K562 (cell line): ENCODE measurements at regions not wholly inside any gene's neighbourhood (a gene's known extent, or its start where the extent isn't known, plus 50 kb on each side); places are given as distances from the start of the nearest gene placed in this dataset.
A peak's percentile ranks its signal among the peaks of the same experiment; 100 is the strongest.

Source experiments
- ATAC-seq: fragments of 200-7000 bp; cut with Tn5 transposase; 3 replicates; pipeline ENCODE4 v1.9.1; 2020; ENCODE audit warnings: moderate library complexity
- BruUV-seq: library from RNA; stranded (reverse); fragments of 400-500 nt; replicated peaks from 2 replicates; lab custom pipeline; 2021; lab: Mats Ljungman, UMichigan
- CTCF ChIA-PET: fragments of 300-600 bp; formaldehyde crosslinking; extraction: SDS; loops from one replicate; lab custom pipeline; 2021; ENCODE audit warnings: low intra/inter-chr PET ratio; lab: Yijun Ruan, JAX
- POLR2A ChIA-PET: fragments of 300-600, 350-650 bp; sonication (Branson Sonifier 250); formaldehyde crosslinking; extraction: SDS; loops from one replicate; lab custom pipeline; 2021; ENCODE audit warnings: antibody characterized with exemption, inconsistent platforms; lab: Yijun Ruan, JAX
- DNase-seq, 4 experiments: peaks; one replicate each; pipeline versions ENCODE4 v3.0.0 to v3.0.0-alpha.2; 2011 to 2018; ENCODE audit warnings: low spot score in 3 of 4, mixed read lengths in 3 of 4; ENCODE audit errors: extremely low read depth in 1 of 4
- FAIRE-seq: peaks from 2 replicates; lab custom pipeline; 2011; peaks lifted over from hg19 to GRCh38; lab: Jason Lieb, UNC
- H2AFZ ChIP-seq: 2 replicates; pipeline ENCODE4 v1.6.0; 2011; ENCODE audit warnings: low read depth, low read length, control low read depth, inconsistent platforms
- H3K27ac ChIP-seq: fragments of 200-600 bp; 3 replicates; pipeline ENCODE4 v1.8.0; 2011; ENCODE audit warnings: low read depth, mild to moderate bottlenecking, control low read depth, inconsistent platforms, low read length, moderate library complexity, mixed read lengths; ENCODE audit errors: extremely low read depth
- H3K27me3 ChIP-seq, 2 experiments: fragments of 300-600 bp in 1 of 2; 2 replicates in 1 of 2; 3 replicates in 1 of 2; pipeline versions ENCODE4 v1.6.0 to v1.8.0; 2011; ENCODE audit warnings: inconsistent platforms in 2 of 2, low read length in 2 of 2, mild to moderate bottlenecking in 1 of 2, mixed read lengths in 1 of 2, moderate library complexity in 1 of 2; ENCODE audit not compliant: control insufficient read depth in 2 of 2, insufficient read depth in 2 of 2
- H3K36me3 ChIP-seq: fragments of 300-600 bp; 3 replicates; pipeline ENCODE4 v1.8.0; 2011; ENCODE audit warnings: mild to moderate bottlenecking, low read length, inconsistent platforms; ENCODE audit not compliant: control insufficient read depth, insufficient read depth
- H3K4me1 ChIP-seq, 2 experiments: fragments of 200-600 bp in 1 of 2; replicated peaks in 1 of 2; 2 replicates in 1 of 2; 3 replicates in 1 of 2; pipeline versions ENCODE4 v1.5.1 to v1.8.0; 2011; ENCODE audit warnings: inconsistent platforms in 2 of 2, low read length in 2 of 2, mild to moderate bottlenecking in 1 of 2, mixed read lengths in 1 of 2, moderate library complexity in 1 of 2; ENCODE audit not compliant: control insufficient read depth in 2 of 2, insufficient read depth in 2 of 2
- H3K4me2 ChIP-seq: 2 replicates; pipeline ENCODE4 v1.6.1; 2011; ENCODE audit warnings: low read length, control low read depth, inconsistent platforms, mixed read lengths; ENCODE audit not compliant: insufficient read depth
- H3K4me3 ChIP-seq: fragments of 200-600 bp; sonication (generic), shearing (Covaris generic); 2 replicates; pipeline ENCODE4 v1.5.1; 2016; ENCODE audit warnings: control low read depth, inconsistent platforms
- H3K79me2 ChIP-seq: fragments of 200-600 bp; 3 replicates; pipeline ENCODE4 v1.8.0; 2011; ENCODE audit warnings: low read length, inconsistent platforms; ENCODE audit not compliant: control insufficient read depth, insufficient read depth
- H3K9ac ChIP-seq, 2 experiments: 2 replicates each; pipeline versions ENCODE4 v1.6.0 to v1.6.1; 2011; ENCODE audit warnings: low read depth in 2 of 2, low read length in 2 of 2, control low read depth in 1 of 2, inconsistent platforms in 1 of 2, mild to moderate bottlenecking in 1 of 2, mixed read lengths in 1 of 2; ENCODE audit not compliant: insufficient read depth in 1 of 2
- H3K9me1 ChIP-seq: one replicate; pipeline ENCODE4 v1.6.0; 2011; ENCODE audit warnings: inconsistent platforms, mild to moderate bottlenecking, low read length, moderate library complexity; ENCODE audit not compliant: control insufficient read depth, insufficient read depth
- H3K9me3 ChIP-seq: replicated peaks from 2 replicates; pipeline ENCODE4 v1.5.1; 2011; ENCODE audit warnings: low read depth, low read length, inconsistent platforms; ENCODE audit not compliant: control insufficient read depth, insufficient read depth
- H4K20me1 ChIP-seq: replicated peaks from 2 replicates; pipeline ENCODE4 v1.6.1; 2011; ENCODE audit warnings: low read length, inconsistent platforms, mixed read lengths; ENCODE audit not compliant: control insufficient read depth, insufficient read depth
- DIDO1 ChIP-seq: fragments of 450-650 bp; IDR thresholded peaks from 2 replicates; pipeline ENCODE4 v1.6.1; 2016; ENCODE audit warnings: low read depth, missing biosample characterization, missing genetic modification characterization
- WGBS: fragments of 100-300 bp; shearing (Covaris generic); methylation state at CpG from one replicate; pipeline ENCODE4 v1.1.6; 2016; ENCODE audit warnings: low coverage, mixed read lengths; ENCODE audit not compliant: insufficient coverage; ENCODE audit errors: missing lambda C conversion rate; 5-methylcytosine and 5-hydroxymethylcytosine counted together
- in situ Hi-C: fragments of 300-500 bp; cut with MboI; formaldehyde crosslinking; loops from 4 replicates; pipeline ENCODE4 v1.15.0; 2018; ENCODE audit warnings: inconsistent platforms, mixed read lengths
- intact Hi-C: fragments of 100-400 bp; cut with micrococcal nuclease; formaldehyde crosslinking; loops from 2 replicates; pipeline ENCODE4 v1.14.2; 2022
- TF ChIP-seq, protein P1 (sequence below), 2 experiments: fragments of 450-650 bp in 1 of 2; sonication (generic) in 1 of 2; formaldehyde crosslinking in 1 of 2; IDR thresholded peaks; 2 replicates each; pipeline versions ENCODE4 v1.7.1 to v1.9.0; 2016 to 2022; ENCODE audit warnings: inconsistent platforms in 1 of 2, mild to moderate bottlenecking in 1 of 2, missing genetic modification reagents in 1 of 2

DNA sequence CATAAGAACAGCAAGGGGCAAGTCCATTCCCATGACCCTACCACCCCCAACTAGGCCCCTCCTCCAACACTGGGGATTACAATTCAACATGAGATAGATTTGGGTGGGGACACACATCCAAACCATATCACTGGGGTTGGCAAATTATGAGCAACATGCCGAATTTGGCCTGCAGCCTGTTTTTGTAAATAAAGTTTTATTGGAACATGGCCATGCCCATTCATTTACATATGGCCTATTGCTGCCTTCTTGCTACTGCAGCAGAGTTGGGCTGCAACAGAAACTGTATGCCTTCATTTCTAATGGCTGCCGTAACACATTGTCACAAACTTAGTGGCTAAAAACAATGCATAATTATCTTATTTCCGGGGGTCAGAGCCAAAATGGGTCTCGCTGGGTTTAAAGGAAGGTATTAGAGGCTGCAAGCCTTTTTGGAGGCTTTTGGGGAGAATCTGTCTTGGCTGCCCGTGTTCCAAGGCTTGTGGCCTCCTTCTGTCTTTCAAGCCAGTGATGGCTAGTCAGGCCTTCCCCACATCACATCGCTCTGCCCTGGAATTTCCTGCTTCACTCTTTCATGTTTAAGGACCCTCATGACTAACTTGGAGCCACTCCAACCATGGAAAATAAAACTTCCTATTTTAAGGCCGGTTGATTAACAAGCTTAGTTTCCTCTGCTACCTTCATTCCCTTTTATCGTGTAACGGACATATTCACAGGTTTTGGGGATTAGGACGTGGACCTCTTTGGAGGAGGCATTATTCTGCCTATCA lies 428.5 kb upstream of the PROK2 start:
- Histone ChIP-seq H3K4me2 (no peak overlapping the region), H3K27me3 (no peaks in the 10 kb centered on the region), H3K79me2 (no peaks in the 10 kb centered on the region), H3K4me3 (no peak overlapping the region), H3K9me3 (no peaks in the 10 kb centered on the region), H4K20me1 (no peaks in the 10 kb centered on the region), H2AFZ (peak overlapping the region; percentile 95), H3K9ac (no peak overlapping the region), H3K36me3 (no peaks in the 10 kb centered on the region), H3K27ac (peak overlapping the region; percentile 49; the same call in 2 of the 3 replicates)
- BruUV-seq: no TSS peak
- in situ Hi-C loops: no loop called here
- WGBS: 76% methylated on average over 9 of the region's 10 CpGs
- CTCF ChIA-PET: no interaction called here
- POLR2A ChIA-PET: interaction anchor here (0.8 to 1.2 kb wide), 2 partner anchors 11 to 67 kb away, joined by 3 read pairs; no protein-coding TSS in a partner anchor
- no peak for ATAC-seq
- intact Hi-C loops: no loop called here
- DNase-seq: no peak
- no peak for FAIRE-seq
- no peak for TF ChIP-seq DIDO1 (tag)
- TF ChIP-seq, protein P1, sequence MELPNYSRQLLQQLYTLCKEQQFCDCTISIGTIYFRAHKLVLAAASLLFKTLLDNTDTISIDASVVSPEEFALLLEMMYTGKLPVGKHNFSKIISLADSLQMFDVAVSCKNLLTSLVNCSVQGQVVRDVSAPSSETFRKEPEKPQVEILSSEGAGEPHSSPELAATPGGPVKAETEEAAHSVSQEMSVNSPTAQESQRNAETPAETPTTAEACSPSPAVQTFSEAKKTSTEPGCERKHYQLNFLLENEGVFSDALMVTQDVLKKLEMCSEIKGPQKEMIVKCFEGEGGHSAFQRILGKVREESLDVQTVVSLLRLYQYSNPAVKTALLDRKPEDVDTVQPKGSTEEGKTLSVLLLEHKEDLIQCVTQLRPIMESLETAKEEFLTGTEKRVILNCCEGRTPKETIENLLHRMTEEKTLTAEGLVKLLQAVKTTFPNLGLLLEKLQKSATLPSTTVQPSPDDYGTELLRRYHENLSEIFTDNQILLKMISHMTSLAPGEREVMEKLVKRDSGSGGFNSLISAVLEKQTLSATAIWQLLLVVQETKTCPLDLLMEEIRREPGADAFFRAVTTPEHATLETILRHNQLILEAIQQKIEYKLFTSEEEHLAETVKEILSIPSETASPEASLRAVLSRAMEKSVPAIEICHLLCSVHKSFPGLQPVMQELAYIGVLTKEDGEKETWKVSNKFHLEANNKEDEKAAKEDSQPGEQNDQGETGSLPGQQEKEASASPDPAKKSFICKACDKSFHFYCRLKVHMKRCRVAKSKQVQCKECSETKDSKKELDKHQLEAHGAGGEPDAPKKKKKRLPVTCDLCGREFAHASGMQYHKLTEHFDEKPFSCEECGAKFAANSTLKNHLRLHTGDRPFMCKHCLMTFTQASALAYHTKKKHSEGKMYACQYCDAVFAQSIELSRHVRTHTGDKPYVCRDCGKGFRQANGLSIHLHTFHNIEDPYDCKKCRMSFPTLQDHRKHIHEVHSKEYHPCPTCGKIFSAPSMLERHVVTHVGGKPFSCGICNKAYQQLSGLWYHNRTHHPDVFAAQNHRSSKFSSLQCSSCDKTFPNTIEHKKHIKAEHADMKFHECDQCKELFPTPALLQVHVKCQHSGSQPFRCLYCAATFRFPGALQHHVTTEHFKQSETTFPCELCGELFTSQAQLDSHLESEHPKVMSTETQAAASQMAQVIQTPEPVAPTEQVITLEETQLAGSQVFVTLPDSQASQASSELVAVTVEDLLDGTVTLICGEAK (IDR thresholded peaks at IDR 0.05): peak; percentile 95
- TF ChIP-seq, protein P1 (CRISPR knock-in tag; IDR thresholded peaks at IDR 0.05): peak; percentile 96
- TF ChIP-seq, all 486 proteins: peak for 1
- no peaks in the 10 kb centered on the region for H3K9me1 ChIP-seq
- H3K4me1 ChIP-seq: peaks cover 0 to 40% of the 10 kb centered on the region in 2 experiments; a peak in 4 of 5 replicates
